ENCODE measurements at regions not wholly inside any gene's neighbourhood (a gene's known extent, or its start where the extent isn't known, plus 50 kb on each side); places are given as distances from the start of the nearest gene placed in this dataset.
"Not testable (repeated sequence)": the region's sequence is repeated elsewhere in the genome, so short reads cannot be mapped to it uniquely, and the experiment has no call there.

- DNase-seq = peak; percentile 73
These were observed 914.3 kb upstream of the SLC39A10 start for GRCh38 chr2:194742706-194743105.

GRCh38 chr2:194739217-194739616 lies 917.8 kb upstream of the SLC39A10 start:
- DNase-seq = no peak

GRCh38 chr2:194735837-194736542 lies 921.0 kb upstream of the SLC39A10 start:
- peak; percentile 41 for DNase-seq

- peak; percentile 15 for DNase-seq
These were observed 926.8 kb upstream of the SLC39A10 start for GRCh38 chr2:194730266-194730665.

GRCh38 chr2:194725169-194725568 lies 931.9 kb upstream of the SLC39A10 start:
- DNase-seq = no peak

- no peak for DNase-seq
These were observed 933.6 kb upstream of the SLC39A10 start for GRCh38 chr2:194723446-194723845.

GRCh38 chr2:194721227-194721626 lies 935.8 kb upstream of the SLC39A10 start:
- no peak for DNase-seq

- DNase-seq = no peak
These were observed 936.6 kb upstream of the SLC39A10 start for GRCh38 chr2:194720462-194720861.

- DNase-seq = no peak
These were observed 938.1 kb upstream of the SLC39A10 start for GRCh38 chr2:194718881-194719280.

GRCh38 chr2:194714541-194714940 lies 942.5 kb upstream of the SLC39A10 start:
- DNase-seq = no peak

- no peak for DNase-seq
These were observed 947.2 kb upstream of the SLC39A10 start for GRCh38 chr2:194709840-194710239.

- no peak for DNase-seq
These were observed 950.8 kb upstream of the SLC39A10 start for GRCh38 chr2:194706179-194706578.

- DNase-seq = no peak
These were observed 951.6 kb upstream of the SLC39A10 start for GRCh38 chr2:194705398-194705797.

- no peak for DNase-seq
These were observed 956.3 kb upstream of the SLC39A10 start for GRCh38 chr2:194700726-194701125.

GRCh38 chr2:194700116-194700515 lies 956.9 kb upstream of the SLC39A10 start:
- DNase-seq = peak; percentile 4

GRCh38 chr2:194698012-194698411 lies 959.0 kb upstream of the SLC39A10 start:
- DNase-seq = no peak

GRCh38 chr2:194697439-194697838 lies 959.6 kb upstream of the SLC39A10 start:
- DNase-seq = no peak

GRCh38 chr2:194696690-194697089 lies 960.3 kb upstream of the SLC39A10 start:
- DNase-seq = no peak

- DNase-seq = no peak
These were observed 970.5 kb upstream of the SLC39A10 start for GRCh38 chr2:194686569-194686968.

GRCh38 chr2:194674043-194674442 lies 983.0 kb upstream of the SLC39A10 start:
- DNase-seq = no peak

- no peak for DNase-seq
These were observed 984.0 kb upstream of the SLC39A10 start for GRCh38 chr2:194672994-194673393.

GRCh38 chr2:194661431-194661830 lies 995.6 kb upstream of the SLC39A10 start:
- DNase-seq = no peak

- not testable (repeated sequence) for DNase-seq
These were observed 1018.0 kb upstream of the SLC39A10 start for GRCh38 chr2:194639057-194639456.

GRCh38 chr2:194621945-194622344 lies 1035.1 kb upstream of the SLC39A10 start:
- no peak for DNase-seq

GRCh38 chr2:194619366-194619765 lies 1037.7 kb upstream of the SLC39A10 start:
- no peak for DNase-seq

All from fibroblast of skin of back (primary cell).